ENCODE measurements at regions not wholly inside any gene's neighbourhood (a gene's known extent, or its start where the extent isn't known, plus 50 kb on each side); places are given as distances from the start of the nearest gene placed in this dataset.
"Not testable (repeated sequence)": the region's sequence is repeated elsewhere in the genome, so short reads cannot be mapped to it uniquely, and the experiment has no call there.

GRCh38 chr17:70947636-70948565 lies 778.6 kb downstream of the KCNJ2 start:
- H3K27ac ChIP-seq (ENCODE audit: insufficient read depth, low read depth, low read length) = no peak overlapping the region
- ChIA-PET CTCF (no interaction called here), POLR2A (no interaction called here)
- no peak overlapping the region for H3K4me3 ChIP-seq (replicated peaks in 1 of 3; ENCODE audit: insufficient read depth in 1 of 3, low read depth in 1 of 3, low read length in 3 of 3)
- no peaks in the 10 kb centered on the region for H3K79me2 ChIP-seq (ENCODE audit: control insufficient read depth, insufficient read depth, low read length)
- H3K9me3 ChIP-seq (replicated peaks; ENCODE audit: control insufficient read depth, insufficient read depth, low read length) = no peaks in the 10 kb centered on the region
- H3K9me1 ChIP-seq (replicated peaks; ENCODE audit: control insufficient read depth, extremely low read depth, insufficient read depth, low read length) = no peaks in the 10 kb centered on the region
- no peak for DNase-seq (ENCODE audit: low read depth, low spot score)
- BruUV-seq (replicated peaks) = no TSS peak
- dilution Hi-C loops (cut with MboI; ENCODE audit: extremely low pct_ligation_motif_present, low sequenced_read_pairs) (no loop called here), intact Hi-C loops (cut with micrococcal nuclease) (no loop called here)
- H3K4me1 ChIP-seq (ENCODE audit: control insufficient read depth, extremely low read depth, insufficient read depth, low read length) = no peaks in the 10 kb centered on the region
- H2AFZ ChIP-seq (ENCODE audit: low read depth, low read length) = no peak overlapping the region
- FAIRE-seq = no peak
- no peak overlapping the region for H3K9ac ChIP-seq (replicated peaks; ENCODE audit: extremely low read depth, insufficient read depth, low read length)
- H3K36me3 ChIP-seq (ENCODE audit: control insufficient read depth in 2 of 2, extremely low read depth in 1 of 2, insufficient read depth in 2 of 2, low read length in 2 of 2) = no peaks in the 10 kb centered on the region
- TF ChIP-seq MYC (IDR thresholded peaks at IDR 0.05; ENCODE audit: low read depth, low read length) (no peak), FOS (IDR thresholded peaks at IDR 0.05; ENCODE audit: borderline replicate concordance, insufficient read depth, low read length) (no peak), POLR2A (IDR thresholded peaks at IDR 0.05; ENCODE audit: low read depth, low read length) (no peak), POLR2AphosphoS5 (IDR thresholded peaks at IDR 0.05; ENCODE audit: insufficient read depth, low read depth, low read length) (no peak), CTCF (IDR thresholded peaks at IDR 0.05; ENCODE audit: extremely low read depth in 1 of 2, insufficient read depth in 1 of 2, low read depth in 1 of 2, low read length in 2 of 2) (no peak), EZH2 (IDR thresholded peaks at IDR 0.05; ENCODE audit: borderline replicate concordance, low read depth, low read length, severe bottlenecking) (no peak), GATA2 (IDR thresholded peaks at IDR 0.05; ENCODE audit: insufficient read depth, insufficient read length, low read depth, low read length) (no peak), JUN (IDR thresholded peaks at IDR 0.05; ENCODE audit: borderline replicate concordance, insufficient read depth, insufficient read length, low read depth) (no peak), MAX (IDR thresholded peaks at IDR 0.05; ENCODE audit: insufficient read depth, insufficient read length) (no peak)
- no peaks in the 10 kb centered on the region for H3K27me3 ChIP-seq (ENCODE audit: control insufficient read depth in 2 of 2, insufficient read depth in 2 of 2, low read length in 2 of 2)
- no peak overlapping the region for H3K4me2 ChIP-seq (ENCODE audit: insufficient read depth, low read length)
- H4K20me1 ChIP-seq (replicated peaks; ENCODE audit: control insufficient read depth, extremely low read depth, insufficient read depth, low read length) = no peaks in the 10 kb centered on the region

GRCh38 chr17:70953140-70953539 lies 783.8 kb downstream of the KCNJ2 start:
- H3K4me2 ChIP-seq (ENCODE audit: insufficient read depth, low read length); H3K9me1 ChIP-seq (replicated peaks; ENCODE audit: control insufficient read depth, extremely low read depth, insufficient read depth, low read length); H3K4me1 ChIP-seq (ENCODE audit: control insufficient read depth, extremely low read depth, insufficient read depth, low read length); H3K79me2 ChIP-seq (ENCODE audit: control insufficient read depth, insufficient read depth, low read length); DNase-seq (ENCODE audit: low read depth, low spot score); dilution Hi-C loops (cut with MboI; ENCODE audit: extremely low pct_ligation_motif_present, low sequenced_read_pairs); H3K9ac ChIP-seq (replicated peaks; ENCODE audit: extremely low read depth, insufficient read depth, low read length); FAIRE-seq; H4K20me1 ChIP-seq (replicated peaks; ENCODE audit: control insufficient read depth, extremely low read depth, insufficient read depth, low read length); H3K27me3 ChIP-seq (ENCODE audit: control insufficient read depth in 2 of 2, insufficient read depth in 2 of 2, low read length in 2 of 2); BruUV-seq (replicated peaks); H3K27ac ChIP-seq (ENCODE audit: insufficient read depth, low read depth, low read length); H2AFZ ChIP-seq (ENCODE audit: low read depth, low read length); intact Hi-C loops (cut with micrococcal nuclease); CTCF ChIA-PET; H3K9me3 ChIP-seq (replicated peaks; ENCODE audit: control insufficient read depth, insufficient read depth, low read length); POLR2A ChIA-PET; H3K36me3 ChIP-seq (ENCODE audit: control insufficient read depth in 2 of 2, extremely low read depth in 1 of 2, insufficient read depth in 2 of 2, low read length in 2 of 2); H3K4me3 ChIP-seq (replicated peaks in 1 of 3; ENCODE audit: insufficient read depth in 1 of 3, low read depth in 1 of 3, low read length in 3 of 3): not testable (repeated sequence)

Measured in endothelial cell of umbilical vein (primary cell).